ENCODE measurements at regions not wholly inside any gene's neighbourhood (a gene's known extent, or its start where the extent isn't known, plus 50 kb on each side); places are given as distances from the start of the nearest gene placed in this dataset.

DNA sequence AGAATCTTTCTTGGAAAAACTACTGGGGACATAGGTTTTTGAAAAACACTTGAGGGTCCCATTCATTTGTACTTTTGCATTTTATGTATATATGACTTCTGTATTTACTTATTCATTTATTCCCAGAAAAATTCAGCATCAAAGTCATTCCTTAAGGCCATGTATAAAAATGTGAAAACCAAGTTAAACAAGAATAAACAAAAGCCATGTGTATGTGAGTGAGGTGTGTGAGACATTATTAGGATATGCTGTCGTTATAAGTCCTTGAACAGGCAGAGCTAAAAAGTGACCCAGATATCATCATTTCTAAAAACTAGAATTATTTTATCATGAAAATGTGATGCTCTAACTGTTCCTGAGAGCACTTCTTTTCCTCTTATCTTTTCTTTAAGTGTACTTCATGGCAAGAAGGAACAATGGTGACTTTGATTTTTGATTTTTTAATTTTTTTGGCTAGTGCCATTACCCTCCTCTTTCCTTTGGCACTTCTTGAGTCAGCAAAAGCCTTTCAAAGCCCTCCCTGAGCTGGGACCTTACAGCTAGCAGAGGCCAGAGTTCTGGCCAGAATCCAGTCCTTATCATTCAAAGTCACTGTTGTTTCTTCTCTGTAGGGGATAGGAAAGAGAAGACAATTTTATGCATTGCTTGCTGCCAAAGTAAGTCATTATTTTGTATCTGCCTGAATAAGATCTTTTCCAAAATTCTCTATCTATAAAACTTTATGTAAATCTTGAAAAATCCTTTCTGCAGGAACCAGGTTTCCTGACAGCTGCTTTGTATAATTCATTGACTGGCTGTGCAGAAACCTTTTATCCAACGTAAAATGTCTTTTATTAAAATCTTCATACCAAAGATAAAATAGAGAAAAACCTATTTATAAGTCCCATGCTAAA, 419.7 kb upstream of the PRICKLE1 start:
- TF ChIP-seq, protein P1, sequence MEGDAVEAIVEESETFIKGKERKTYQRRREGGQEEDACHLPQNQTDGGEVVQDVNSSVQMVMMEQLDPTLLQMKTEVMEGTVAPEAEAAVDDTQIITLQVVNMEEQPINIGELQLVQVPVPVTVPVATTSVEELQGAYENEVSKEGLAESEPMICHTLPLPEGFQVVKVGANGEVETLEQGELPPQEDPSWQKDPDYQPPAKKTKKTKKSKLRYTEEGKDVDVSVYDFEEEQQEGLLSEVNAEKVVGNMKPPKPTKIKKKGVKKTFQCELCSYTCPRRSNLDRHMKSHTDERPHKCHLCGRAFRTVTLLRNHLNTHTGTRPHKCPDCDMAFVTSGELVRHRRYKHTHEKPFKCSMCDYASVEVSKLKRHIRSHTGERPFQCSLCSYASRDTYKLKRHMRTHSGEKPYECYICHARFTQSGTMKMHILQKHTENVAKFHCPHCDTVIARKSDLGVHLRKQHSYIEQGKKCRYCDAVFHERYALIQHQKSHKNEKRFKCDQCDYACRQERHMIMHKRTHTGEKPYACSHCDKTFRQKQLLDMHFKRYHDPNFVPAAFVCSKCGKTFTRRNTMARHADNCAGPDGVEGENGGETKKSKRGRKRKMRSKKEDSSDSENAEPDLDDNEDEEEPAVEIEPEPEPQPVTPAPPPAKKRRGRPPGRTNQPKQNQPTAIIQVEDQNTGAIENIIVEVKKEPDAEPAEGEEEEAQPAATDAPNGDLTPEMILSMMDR (IDR thresholded peaks at IDR 0.05; ENCODE audit: low read depth, low read length, missing control alignments): no peak
- no peak overlapping the region for H3K4me3 ChIP-seq (ENCODE audit: low read depth, low read length)
- DNase-seq (ENCODE audit: low read depth): no peak

DNA sequence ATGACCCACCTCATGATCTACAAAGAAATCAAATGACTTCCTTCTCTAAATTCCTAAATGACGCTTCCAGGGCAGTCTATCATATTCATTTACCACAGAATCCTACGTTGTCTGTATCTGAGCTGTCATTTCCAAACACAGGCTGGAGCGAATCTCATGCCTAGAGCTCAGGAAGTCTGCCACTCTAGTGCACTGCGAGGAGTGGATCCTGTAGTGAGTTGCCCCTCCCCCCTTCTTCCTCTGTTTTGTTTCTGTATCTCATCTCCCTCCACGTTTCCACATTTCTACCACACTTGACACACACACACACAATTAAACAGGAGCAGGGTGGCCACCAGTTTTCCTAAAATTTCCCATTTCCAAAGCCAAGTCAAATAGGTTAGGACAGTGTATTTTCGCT, 415.4 kb upstream of the PRICKLE1 start:
- no peak for DNase-seq (ENCODE audit: low read depth)
- no peak overlapping the region for H3K4me3 ChIP-seq (ENCODE audit: low read depth, low read length)
- TF ChIP-seq, protein P1 (IDR thresholded peaks at IDR 0.05; ENCODE audit: low read depth, low read length, missing control alignments): no peak

- H3K4me3 ChIP-seq (ENCODE audit: low read depth, low read length): no peak overlapping the region
- TF ChIP-seq, protein P1 (IDR thresholded peaks at IDR 0.05; ENCODE audit: low read depth, low read length, missing control alignments): no peak
- DNase-seq (ENCODE audit: low read depth): no peak
These were observed 414.6 kb upstream of the PRICKLE1 start for GRCh38 chr12:43004141-43004540.

DNA sequence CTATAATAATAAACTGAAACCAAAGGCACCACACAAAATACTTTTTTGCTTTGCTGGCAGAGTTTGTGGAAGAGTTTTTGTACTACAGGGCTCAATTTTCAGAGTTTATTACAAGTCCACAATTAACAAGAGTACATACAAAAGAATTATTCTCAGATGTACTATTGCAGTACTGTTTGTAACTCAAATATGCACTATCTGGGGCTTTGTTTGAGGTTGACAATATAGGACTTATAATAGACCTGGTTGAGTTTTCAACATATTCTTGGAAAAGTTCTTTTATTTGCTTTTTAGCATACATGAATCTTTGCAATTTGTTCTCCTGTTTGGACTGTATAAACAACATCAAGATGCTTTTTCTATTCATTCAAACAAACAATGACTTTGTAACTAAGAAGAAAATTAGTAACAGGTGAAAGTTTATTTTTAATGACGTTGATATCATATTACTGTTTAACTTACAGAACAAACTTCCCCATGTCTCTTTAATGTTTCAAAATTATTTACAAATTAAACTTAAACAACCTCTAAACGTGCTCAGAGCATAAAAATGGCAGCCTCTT, 407.4 kb upstream of the PRICKLE1 start:
- H3K4me3 ChIP-seq (ENCODE audit: low read depth, low read length): no peak overlapping the region
- TF ChIP-seq, protein P1 (IDR thresholded peaks at IDR 0.05; ENCODE audit: low read depth, low read length, missing control alignments): no peak
- DNase-seq (ENCODE audit: low read depth): no peak

- H3K4me3 ChIP-seq (ENCODE audit: low read depth, low read length): no peak overlapping the region
- no peak for DNase-seq (ENCODE audit: low read depth)
- TF ChIP-seq, protein P1 (IDR thresholded peaks at IDR 0.05; ENCODE audit: low read depth, low read length, missing control alignments): no peak
These were observed 403.3 kb upstream of the PRICKLE1 start for GRCh38 chr12:42992826-42993225.

GRCh38 chr12:42990387-42990786, 400.8 kb upstream of the PRICKLE1 start:
- TF ChIP-seq, protein P1 (IDR thresholded peaks at IDR 0.05; ENCODE audit: low read depth, low read length, missing control alignments): no peak
- DNase-seq (ENCODE audit: low read depth): no peak
- no peak overlapping the region for H3K4me3 ChIP-seq (ENCODE audit: low read depth, low read length)
